LoVo (cell line): ENCODE measurements at regions not wholly inside any gene's neighbourhood (a gene's known extent, or its start where the extent isn't known, plus 50 kb on each side); places are given as distances from the start of the nearest gene placed in this dataset.

Source experiments
- DNase-seq: peaks from one replicate; pipeline ENCODE4 v3.0.0-alpha.2; 2016; ENCODE audit warnings: low spot score

- DNase-seq: no peak
Observed at GRCh38 chr6:156647991-156648390, 129.2 kb upstream of the ARID1B start.

- no peak for DNase-seq
Observed at GRCh38 chr6:156647140-156647784, 129.9 kb upstream of the ARID1B start.

GRCh38 chr6:156646496-156646895 lies 130.7 kb upstream of the ARID1B start:
- no peak for DNase-seq

GRCh38 chr6:156645097-156645496 lies 132.1 kb upstream of the ARID1B start:
- DNase-seq: no peak

GRCh38 chr6:156639009-156639721 lies 138.0 kb upstream of the ARID1B start:
- no peak for DNase-seq

DNA sequence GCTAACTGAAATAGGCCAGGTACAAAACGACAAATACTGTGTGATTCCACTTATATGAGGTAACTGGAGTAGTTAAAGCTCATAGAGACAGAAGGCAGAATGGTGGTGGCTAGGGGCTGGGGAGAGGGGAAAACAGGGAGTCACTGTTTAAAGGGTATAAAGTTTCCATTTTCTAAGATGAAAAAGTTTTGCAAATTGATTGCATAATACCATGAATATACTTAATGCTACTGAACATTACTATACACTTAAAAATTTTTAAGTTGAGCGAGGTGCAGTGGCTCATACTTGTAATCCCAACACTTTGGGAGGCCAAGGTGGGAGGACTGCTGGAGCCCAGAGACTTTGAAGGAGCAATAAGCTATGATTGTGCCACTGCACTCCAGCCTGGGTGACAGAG lies 138.6 kb upstream of the ARID1B start:
- DNase-seq: no peak

- no peak for DNase-seq
Observed at GRCh38 chr6:156634951-156635371, 142.2 kb upstream of the ARID1B start.

DNA sequence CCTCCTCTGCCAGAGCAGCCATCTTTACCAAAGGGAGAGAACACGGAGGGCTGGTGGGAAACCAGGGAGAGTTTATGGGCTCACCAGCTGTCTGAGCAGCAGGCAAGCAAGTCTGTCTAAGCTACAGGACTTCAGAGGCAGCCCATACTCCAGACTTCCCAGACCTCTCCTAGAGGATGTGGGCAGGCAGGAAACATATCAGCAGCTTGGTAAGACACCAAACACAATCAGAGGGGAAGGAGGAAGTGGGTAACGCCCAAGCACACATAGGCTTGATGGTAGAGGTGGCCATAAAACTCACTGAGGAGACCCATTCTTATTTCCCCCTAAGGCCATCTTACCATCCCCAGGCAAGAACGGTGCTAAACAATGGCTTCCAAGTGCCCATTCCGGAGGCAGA lies 143.1 kb upstream of the ARID1B start:
- no peak for DNase-seq

- no peak for DNase-seq
Observed at GRCh38 chr6:156633291-156633690, 143.9 kb upstream of the ARID1B start.

- no peak for DNase-seq
Observed at GRCh38 chr6:156630613-156631302, 146.4 kb upstream of the ARID1B start.

DNA sequence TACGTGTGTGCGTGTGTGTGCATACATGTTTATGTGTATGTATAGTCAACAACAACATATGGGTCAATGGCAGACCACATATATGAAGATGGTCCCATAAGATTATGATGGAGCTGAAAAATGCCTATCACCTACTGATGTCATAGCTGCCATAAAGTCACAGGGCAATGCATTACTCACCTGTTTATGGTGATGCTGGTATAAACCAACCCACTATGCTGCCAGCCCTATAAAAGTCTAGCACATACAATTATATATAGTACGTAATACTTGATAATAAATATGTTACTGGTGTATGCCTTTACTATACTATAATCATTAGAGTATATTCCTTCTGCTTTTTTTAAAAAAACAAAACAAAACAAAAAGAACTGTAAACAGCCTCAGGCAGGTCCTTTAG lies 148.4 kb upstream of the ARID1B start:
- DNase-seq: no peak

DNA sequence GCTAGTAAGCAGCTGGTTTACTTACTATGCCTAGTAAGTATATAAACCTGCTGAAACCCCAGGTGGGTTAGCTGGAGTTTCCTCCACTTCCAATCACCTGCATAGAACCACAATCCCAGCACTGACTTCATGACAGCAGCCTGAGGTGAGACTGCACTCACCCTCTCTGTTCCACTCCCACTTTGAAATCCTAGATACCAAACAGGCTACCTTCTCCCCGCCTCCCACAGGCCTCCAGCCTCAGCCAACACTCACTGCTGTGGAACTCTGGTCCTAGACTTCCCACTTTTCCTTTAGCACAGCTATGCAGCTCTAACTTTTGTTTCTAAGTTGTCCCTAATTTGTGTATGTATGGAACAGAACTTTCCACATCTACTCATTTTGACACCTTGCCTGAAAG lies 149.7 kb upstream of the ARID1B start:
- DNase-seq: no peak

DNA sequence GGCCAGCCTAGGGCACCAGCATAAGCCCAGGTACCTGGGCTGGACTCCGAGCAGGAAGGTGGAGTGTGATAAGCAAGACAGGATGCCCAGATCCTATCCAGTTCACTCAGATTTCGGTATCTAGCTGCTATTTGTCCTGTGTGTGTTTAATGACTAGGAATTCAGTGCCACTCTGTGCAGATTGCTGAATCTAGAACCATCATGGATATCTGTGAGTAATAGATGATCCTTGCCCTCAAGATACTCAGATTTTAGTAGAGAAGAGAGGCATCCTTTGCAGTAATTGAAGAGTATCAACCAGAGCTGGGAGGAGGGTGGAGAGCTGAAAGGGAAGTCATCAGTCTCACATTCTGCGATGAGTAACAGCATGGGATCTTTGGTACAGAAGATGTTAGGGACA lies 155.0 kb upstream of the ARID1B start:
- no peak for DNase-seq

GRCh38 chr6:156620331-156620730 lies 156.8 kb upstream of the ARID1B start:
- DNase-seq: no peak

DNA sequence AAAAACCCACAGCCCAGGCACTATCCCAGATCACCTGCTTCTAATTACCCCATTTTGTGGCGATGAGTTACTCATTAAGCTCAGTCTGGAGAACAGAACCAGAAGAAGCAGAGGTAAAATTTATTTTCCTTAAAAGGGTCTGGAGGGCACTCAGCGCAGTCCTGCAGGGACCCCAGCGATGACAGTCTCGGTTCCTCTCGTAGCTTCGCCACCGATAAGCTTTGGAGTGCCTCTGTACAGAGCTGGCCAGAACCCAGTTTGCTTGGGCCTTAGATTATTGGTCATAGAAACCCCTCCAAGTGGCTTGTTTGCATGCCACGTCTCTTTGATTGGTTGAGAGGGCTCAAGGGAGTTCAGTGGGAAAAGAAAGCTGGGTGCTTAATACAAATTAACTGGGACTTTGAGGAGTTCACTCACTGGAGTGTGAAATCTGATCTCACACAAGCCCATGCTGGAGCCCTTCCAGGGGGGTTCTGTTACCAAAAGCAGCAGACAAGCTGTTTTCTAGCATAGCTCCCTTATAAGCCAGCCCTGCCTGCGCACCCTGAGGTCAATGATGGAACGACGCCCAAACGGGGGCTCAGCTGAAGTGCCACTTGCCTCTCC lies 158.5 kb upstream of the ARID1B start:
- DNase-seq: no peak

- no peak for DNase-seq
Observed at GRCh38 chr6:156617941-156618340, 159.2 kb upstream of the ARID1B start.

DNA sequence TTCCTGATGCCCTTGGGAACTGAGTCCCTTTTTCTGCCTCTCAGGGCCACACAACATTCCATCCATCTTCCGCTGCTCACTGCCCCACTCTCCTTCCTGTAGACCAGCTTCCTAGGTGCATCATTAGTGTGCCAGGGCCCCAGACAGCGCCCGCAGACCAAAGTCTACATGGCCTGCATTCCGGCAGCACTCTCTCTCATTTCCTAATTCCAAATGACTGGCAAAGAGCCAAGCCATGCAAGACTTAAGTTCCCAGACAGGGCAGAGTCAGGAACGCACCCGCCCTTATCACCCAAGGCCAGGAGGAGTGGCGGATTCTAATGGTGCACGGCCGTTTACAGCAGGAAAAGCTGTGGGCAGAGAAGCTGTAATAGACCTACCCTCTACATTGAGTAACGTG lies 159.8 kb upstream of the ARID1B start:
- DNase-seq: peak; percentile 76

DNA sequence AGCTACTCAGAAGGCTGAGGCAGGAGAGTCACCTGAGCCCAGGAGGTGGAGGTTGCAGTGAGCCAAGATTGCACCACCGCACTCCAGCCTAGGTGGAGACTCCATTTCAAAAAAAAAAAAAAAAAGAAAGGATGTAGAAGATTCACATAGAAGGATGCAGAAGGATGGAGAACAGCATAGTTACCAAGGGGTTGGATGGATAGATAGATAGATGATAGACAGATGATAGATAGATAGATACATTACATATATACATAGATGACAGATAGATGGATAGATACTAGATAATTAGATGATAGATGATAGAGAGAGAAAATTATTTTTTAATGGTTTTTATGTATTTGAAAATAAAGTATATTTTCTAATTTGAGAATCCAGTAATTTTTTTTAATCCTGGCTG lies 160.7 kb upstream of the ARID1B start:
- DNase-seq: no peak

GRCh38 chr6:156613996-156614395 lies 163.2 kb upstream of the ARID1B start:
- no peak for DNase-seq

GRCh38 chr6:156612361-156612760 lies 164.8 kb upstream of the ARID1B start:
- no peak for DNase-seq

DNA sequence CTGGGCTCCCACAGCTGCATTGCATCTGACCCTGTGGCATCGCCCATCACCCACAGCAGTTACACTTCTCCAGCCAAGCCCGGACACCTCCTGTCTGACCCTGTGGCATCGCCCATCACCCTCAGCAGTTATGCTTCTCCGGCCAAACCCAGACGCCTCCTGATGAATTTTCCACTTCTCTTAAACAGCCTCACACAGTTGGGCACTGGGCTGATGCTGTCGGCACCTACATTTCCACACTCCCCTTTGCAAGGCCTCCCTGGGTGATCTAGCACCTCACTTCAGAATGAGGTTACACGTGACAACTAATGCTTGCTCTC lies 175.2 kb upstream of the ARID1B start:
- DNase-seq: no peak

- DNase-seq: no peak
Observed at GRCh38 chr6:156601152-156602065, 175.8 kb upstream of the ARID1B start.
